Fibroblast of lung (primary cell): ENCODE measurements at regions not wholly inside any gene's neighbourhood (a gene's known extent, or its start where the extent isn't known, plus 50 kb on each side); places are given as distances from the start of the nearest gene placed in this dataset.

ENCODE experiments used
- DNase-seq, 2 donors: peaks; one replicate each; pipeline versions ENCODE4 v3.0.0 to v3.0.0-alpha.2; 2010; ENCODE audit warnings: low read depth in 2 of 2
- H2AFZ ChIP-seq: 2 replicates; pipeline ENCODE4 v1.5.1; 2012; ENCODE audit warnings: low read length, control low read depth, inconsistent platforms
- H3K27ac ChIP-seq: 2 replicates; pipeline ENCODE4 v1.5.1; 2011; ENCODE audit warnings: low read length, control low read depth; ENCODE audit not compliant: insufficient read depth
- H3K27me3 ChIP-seq: 2 replicates; pipeline ENCODE4 v1.5.1; 2011; ENCODE audit warnings: mild to moderate bottlenecking, low read length; ENCODE audit not compliant: control insufficient read depth, insufficient read depth
- H3K36me3 ChIP-seq: 2 replicates; pipeline ENCODE4 v1.5.1; 2011; ENCODE audit warnings: low read length; ENCODE audit not compliant: control insufficient read depth, insufficient read depth
- H3K4me1 ChIP-seq: 2 replicates; pipeline ENCODE4 v1.5.1; 2011; ENCODE audit warnings: low read length; ENCODE audit not compliant: control insufficient read depth, insufficient read depth; ENCODE audit errors: extremely low read depth
- H3K4me2 ChIP-seq: 2 replicates; pipeline ENCODE4 v1.5.1; 2011; ENCODE audit warnings: low read length, control low read depth; ENCODE audit not compliant: insufficient read depth; ENCODE audit errors: extremely low read depth
- H3K4me3 ChIP-seq, 4 experiments: fragments of 200-600 bp in 1 of 4; sonication (generic) in 1 of 4; replicated peaks in 1 of 4; 2 replicates each; pipeline ENCODE4 v1.5.1; 2011 to 2016; ENCODE audit warnings: low read length in 4 of 4, low read depth in 3 of 4, mild to moderate bottlenecking in 3 of 4, control low read depth in 2 of 4, inconsistent platforms in 1 of 4, mixed read lengths in 1 of 4; ENCODE audit not compliant: insufficient read depth in 1 of 4; ENCODE audit errors: control extremely low read depth in 1 of 4
- H3K79me2 ChIP-seq: 2 replicates; pipeline ENCODE4 v1.5.1; 2012; ENCODE audit warnings: mild to moderate bottlenecking, low read length, inconsistent platforms; ENCODE audit not compliant: control insufficient read depth, insufficient read depth
- H3K9ac ChIP-seq: 2 replicates; pipeline ENCODE4 v1.5.1; 2011; ENCODE audit warnings: mild to moderate bottlenecking, low read length, control low read depth; ENCODE audit not compliant: insufficient read depth
- H3K9me3 ChIP-seq: 2 replicates; pipeline ENCODE4 v1.5.1; 2012; ENCODE audit warnings: low read depth, low read length; ENCODE audit not compliant: control insufficient read depth, insufficient read depth
- H4K20me1 ChIP-seq: 2 replicates; pipeline ENCODE4 v1.5.1; 2011; ENCODE audit warnings: low read length; ENCODE audit not compliant: control insufficient read depth, insufficient read depth; ENCODE audit errors: extremely low read depth
- EZH2 ChIP-seq: IDR thresholded peaks from 2 replicates; pipeline ENCODE4 v1.5.1; 2012; ENCODE audit warnings: low read length, control low read depth, mild to moderate bottlenecking; ENCODE audit errors: missing control alignments
- TF ChIP-seq, protein P1 (sequence below), 2 donors: IDR thresholded peaks in 1 of 2; conservative IDR thresholded peaks in 1 of 2; 1 replicate in 1 of 2; 2 replicates in 1 of 2; pipeline ENCODE4 v1.5.1; 2011 to 2012; ENCODE audit warnings: low read length in 2 of 2, control low read depth in 1 of 2, inconsistent platforms in 1 of 2, low read depth in 1 of 2, mild to moderate bottlenecking in 1 of 2

DNA sequence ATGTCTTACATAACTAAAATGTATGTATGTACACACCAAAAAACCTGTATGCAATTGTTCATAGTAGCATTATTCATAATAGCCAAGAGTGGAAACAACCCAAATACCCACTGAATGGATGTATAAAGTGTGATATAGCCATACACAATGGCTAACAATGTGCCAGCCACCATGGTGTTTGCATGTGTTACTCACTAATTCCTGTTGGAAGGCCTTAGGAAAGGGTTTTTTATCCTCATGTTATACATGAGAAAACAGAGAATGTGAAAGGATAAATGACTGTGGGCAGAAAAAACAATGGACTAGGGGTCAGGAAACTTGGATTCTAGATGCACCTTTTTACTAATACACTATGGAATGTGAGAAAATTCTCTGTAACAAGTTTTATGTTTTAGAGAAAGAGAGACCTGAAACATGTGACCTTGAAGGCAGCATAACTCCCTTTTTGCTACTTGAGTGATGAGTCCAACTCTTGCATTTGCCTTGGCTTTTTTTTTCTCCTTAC is 55.7 kb downstream of the TIGD2 start:
- Histone ChIP-seq H3K27ac (no peak overlapping the region), H3K27me3 (peaks cover 4% of the 10 kb centered on the region), H2AFZ (no peak overlapping the region), H3K9me3 (no peaks in the 10 kb centered on the region), H3K9ac (no peak overlapping the region), H3K4me1 (no peaks in the 10 kb centered on the region), H3K79me2 (no peaks in the 10 kb centered on the region), H4K20me1 (no peaks in the 10 kb centered on the region), H3K4me3 (no peak overlapping the region), H3K36me3 (no peaks in the 10 kb centered on the region), H3K4me2 (no peak overlapping the region)
- peak in 1 of 2 donors; percentile 14 for DNase-seq
- TF ChIP-seq, protein P1, sequence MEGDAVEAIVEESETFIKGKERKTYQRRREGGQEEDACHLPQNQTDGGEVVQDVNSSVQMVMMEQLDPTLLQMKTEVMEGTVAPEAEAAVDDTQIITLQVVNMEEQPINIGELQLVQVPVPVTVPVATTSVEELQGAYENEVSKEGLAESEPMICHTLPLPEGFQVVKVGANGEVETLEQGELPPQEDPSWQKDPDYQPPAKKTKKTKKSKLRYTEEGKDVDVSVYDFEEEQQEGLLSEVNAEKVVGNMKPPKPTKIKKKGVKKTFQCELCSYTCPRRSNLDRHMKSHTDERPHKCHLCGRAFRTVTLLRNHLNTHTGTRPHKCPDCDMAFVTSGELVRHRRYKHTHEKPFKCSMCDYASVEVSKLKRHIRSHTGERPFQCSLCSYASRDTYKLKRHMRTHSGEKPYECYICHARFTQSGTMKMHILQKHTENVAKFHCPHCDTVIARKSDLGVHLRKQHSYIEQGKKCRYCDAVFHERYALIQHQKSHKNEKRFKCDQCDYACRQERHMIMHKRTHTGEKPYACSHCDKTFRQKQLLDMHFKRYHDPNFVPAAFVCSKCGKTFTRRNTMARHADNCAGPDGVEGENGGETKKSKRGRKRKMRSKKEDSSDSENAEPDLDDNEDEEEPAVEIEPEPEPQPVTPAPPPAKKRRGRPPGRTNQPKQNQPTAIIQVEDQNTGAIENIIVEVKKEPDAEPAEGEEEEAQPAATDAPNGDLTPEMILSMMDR (conservative IDR thresholded peaks at IDR 0.05 in 1 of 2, IDR thresholded peaks at IDR 0.05 in 1 of 2; ENCODE audit: low read depth in 1 of 2, low read length in 2 of 2) = no peak
- no peak for TF ChIP-seq EZH2

DNA sequence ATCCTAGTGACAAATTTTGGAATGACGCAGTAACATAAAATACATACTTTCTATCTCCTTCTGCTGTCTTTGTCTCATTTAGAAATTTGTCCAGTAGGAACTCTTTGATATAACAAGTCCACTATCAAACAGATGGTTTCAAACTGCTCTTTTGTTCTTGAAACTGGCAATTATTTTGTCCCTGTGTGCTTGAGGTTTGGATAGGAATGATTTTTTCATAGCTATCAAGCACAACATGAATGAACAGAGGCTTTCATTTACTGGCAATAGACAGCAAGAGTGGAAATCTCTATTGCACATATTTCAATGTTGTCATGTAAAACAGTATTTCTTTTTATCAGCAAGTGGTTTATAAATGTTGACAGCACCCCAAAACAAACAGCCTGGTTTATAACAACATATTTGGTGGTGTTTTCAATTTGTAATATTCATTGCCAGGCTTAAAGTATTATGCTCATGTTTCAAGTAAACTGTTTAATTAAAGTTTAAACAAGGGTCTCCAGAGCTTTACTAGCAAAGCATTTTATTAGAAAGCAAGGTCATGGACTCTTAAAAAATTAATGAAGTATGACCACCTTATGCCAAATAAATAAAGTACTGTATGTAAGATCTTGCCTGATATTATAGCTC is 60.0 kb downstream of the TIGD2 start:
- no peak overlapping the region for H3K9ac ChIP-seq
- no peaks in the 10 kb centered on the region for H3K36me3 ChIP-seq
- H3K4me1 ChIP-seq = no peaks in the 10 kb centered on the region
- peak in 1 of 2 donors; percentile 15 for DNase-seq
- no peak overlapping the region for H3K27ac ChIP-seq
- H3K27me3 ChIP-seq = no peaks in the 10 kb centered on the region
- H3K79me2 ChIP-seq = no peaks in the 10 kb centered on the region
- H3K4me3 ChIP-seq = no peak overlapping the region
- H3K4me2 ChIP-seq = no peak overlapping the region
- TF ChIP-seq, protein P1 (conservative IDR thresholded peaks at IDR 0.05 in 1 of 2, IDR thresholded peaks at IDR 0.05 in 1 of 2; ENCODE audit: low read depth in 1 of 2, low read length in 2 of 2) = no peak
- no peak for TF ChIP-seq EZH2
- no peaks in the 10 kb centered on the region for H3K9me3 ChIP-seq
- H2AFZ ChIP-seq = no peak overlapping the region
- no peaks in the 10 kb centered on the region for H4K20me1 ChIP-seq

DNA sequence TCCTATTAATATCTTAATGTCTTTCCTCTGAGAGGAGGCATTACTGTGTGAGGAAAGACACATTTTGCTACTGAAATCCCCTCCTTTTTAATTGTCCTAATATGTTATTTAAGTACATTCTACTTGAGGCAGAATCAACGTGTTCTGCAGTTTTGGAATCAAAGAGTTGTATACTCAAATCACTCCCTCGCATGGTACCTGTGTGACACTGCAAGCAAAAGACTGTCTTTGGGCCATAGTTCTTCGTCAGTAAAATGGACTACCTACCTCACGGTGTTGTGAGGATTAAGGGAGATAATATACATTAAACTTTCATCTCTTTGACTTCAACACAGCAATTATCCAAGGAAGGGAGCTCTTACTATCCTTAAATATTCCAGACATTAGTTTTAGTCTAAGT is 61.5 kb downstream of the TIGD2 start:
- Histone ChIP-seq H3K79me2 (no peaks in the 10 kb centered on the region), H3K4me2 (no peak overlapping the region), H3K9me3 (no peaks in the 10 kb centered on the region), H3K27ac (no peak overlapping the region), H3K27me3 (no peaks in the 10 kb centered on the region), H3K9ac (no peak overlapping the region), H2AFZ (no peak overlapping the region), H3K4me3 (no peak overlapping the region), H4K20me1 (no peaks in the 10 kb centered on the region), H3K36me3 (no peaks in the 10 kb centered on the region), H3K4me1 (no peaks in the 10 kb centered on the region)
- DNase-seq = no peak
- TF ChIP-seq EZH2 = no peak
- TF ChIP-seq, protein P1 (conservative IDR thresholded peaks at IDR 0.05 in 1 of 2, IDR thresholded peaks at IDR 0.05 in 1 of 2; ENCODE audit: low read depth in 1 of 2, low read length in 2 of 2) = no peak
